Muscle of leg (tissue), 3 donors: ENCODE measurements at regions not wholly inside any gene's neighbourhood (a gene's known extent, or its start where the extent isn't known, plus 50 kb on each side); places are given as distances from the start of the nearest gene placed in this dataset.
"Not testable (repeated sequence)": the region's sequence is repeated elsewhere in the genome, so short reads cannot be mapped to it uniquely, and the experiment has no call there.

ENCODE experiments used
- DNase-seq: peaks from one replicate; pipeline ENCODE4 v3.0.0; 2013
- H3K27ac ChIP-seq: one replicate; pipeline ENCODE4 v1.5.1; 2013; ENCODE audit warnings: mild to moderate bottlenecking, low read length, control low read depth
- H3K27me3 ChIP-seq: one replicate; pipeline ENCODE4 v1.6.1; 2013; ENCODE audit warnings: low read length; ENCODE audit not compliant: control insufficient read depth, insufficient read depth
- H3K36me3 ChIP-seq: one replicate; pipeline ENCODE4 v1.6.1; 2013; ENCODE audit warnings: low read length; ENCODE audit not compliant: control insufficient read depth, insufficient read depth
- H3K4me1 ChIP-seq: one replicate; pipeline ENCODE4 v1.6.1; 2013; ENCODE audit warnings: low read length; ENCODE audit not compliant: control insufficient read depth, insufficient read depth
- H3K4me3 ChIP-seq: one replicate; pipeline ENCODE4 v1.5.1; 2013; ENCODE audit warnings: low read length, control low read depth
- H3K9me3 ChIP-seq: replicated peaks from 2 replicates; pipeline ENCODE4 v1.6.1; 2013; ENCODE audit warnings: low read depth, low read length; ENCODE audit not compliant: control insufficient read depth
- WGBS: methylation state at CpG from one replicate; pipeline ENCODE4 v1.1.5; 2013; ENCODE audit warnings: missing lambda C conversion rate; ENCODE audit not compliant: insufficient coverage; 5-methylcytosine and 5-hydroxymethylcytosine counted together

GRCh38 chr15:81870746-81871106 lies 175.1 kb downstream of the MEX3B start:
- WGBS = no CpG with 5 or more reads among the region's 29 CpGs
- not testable (repeated sequence) for H3K27me3 ChIP-seq, H3K36me3 ChIP-seq, H3K9me3 ChIP-seq, H3K4me1 ChIP-seq, H3K4me3 ChIP-seq, H3K27ac ChIP-seq, DNase-seq

GRCh38 chr15:81870062-81870745 lies 175.6 kb downstream of the MEX3B start:
- H3K27me3 ChIP-seq, DNase-seq, H3K27ac ChIP-seq, H3K36me3 ChIP-seq, H3K9me3 ChIP-seq, H3K4me1 ChIP-seq, H3K4me3 ChIP-seq: not testable (repeated sequence)
- 79% methylated on average over 6 of the region's 16 CpGs for WGBS

- Histone ChIP-seq H3K4me1 (no peaks in the 10 kb centered on the region), H3K36me3 (no peaks in the 10 kb centered on the region), H3K4me3 (no peak overlapping the region), H3K27me3 (no peaks in the 10 kb centered on the region), H3K27ac (no peak overlapping the region), H3K9me3 (no peaks in the 10 kb centered on the region)
- WGBS = 73% methylated on average over 6 of the region's 10 CpGs
- DNase-seq = no peak
These were observed 176.5 kb downstream of the MEX3B start for GRCh38 chr15:81869161-81869954.

- WGBS = 51% methylated on average over 3 of the region's 11 CpGs
- no peak for DNase-seq
- H3K4me3 ChIP-seq = no peak overlapping the region
- no peaks in the 10 kb centered on the region for H3K9me3 ChIP-seq
- no peaks in the 10 kb centered on the region for H3K4me1 ChIP-seq
- H3K27ac ChIP-seq = no peak overlapping the region
- no peaks in the 10 kb centered on the region for H3K27me3 ChIP-seq
- H3K36me3 ChIP-seq = no peaks in the 10 kb centered on the region
These were observed 179.8 kb downstream of the MEX3B start for GRCh38 chr15:81865850-81866537.

- no peak overlapping the region for H3K4me3 ChIP-seq
- H3K27ac ChIP-seq = no peak overlapping the region
- no peaks in the 10 kb centered on the region for H3K27me3 ChIP-seq
- H3K36me3 ChIP-seq = no peaks in the 10 kb centered on the region
- no peaks in the 10 kb centered on the region for H3K9me3 ChIP-seq
- H3K4me1 ChIP-seq = peaks cover 7% of the 10 kb centered on the region
- no CpG with 5 or more reads among the region's 2 CpGs for WGBS
- no peak for DNase-seq
These were observed 182.7 kb downstream of the MEX3B start for GRCh38 chr15:81863162-81863561.

GRCh38 chr15:81859737-81860516 lies 185.9 kb downstream of the MEX3B start:
- H3K9me3 ChIP-seq = no peaks in the 10 kb centered on the region
- WGBS = 61% methylated on average over 4 of the region's 9 CpGs
- H3K27ac ChIP-seq = no peak overlapping the region
- no peaks in the 10 kb centered on the region for H3K36me3 ChIP-seq
- H3K4me1 ChIP-seq = peaks cover 7% of the 10 kb centered on the region
- H3K4me3 ChIP-seq = no peak overlapping the region
- no peak for DNase-seq
- H3K27me3 ChIP-seq = no peaks in the 10 kb centered on the region

GRCh38 chr15:81858586-81858985 lies 187.2 kb downstream of the MEX3B start:
- no peaks in the 10 kb centered on the region for H3K27me3 ChIP-seq
- H3K36me3 ChIP-seq = no peaks in the 10 kb centered on the region
- H3K27ac ChIP-seq = no peak overlapping the region
- WGBS = 44% methylated on average over 3 of the region's 3 CpGs
- DNase-seq = no peak
- H3K9me3 ChIP-seq = no peaks in the 10 kb centered on the region
- no peak overlapping the region for H3K4me3 ChIP-seq
- peaks cover 9% of the 10 kb centered on the region for H3K4me1 ChIP-seq

- WGBS = 67% methylated on average over 4 of the region's 6 CpGs
- DNase-seq = no peak
- no peak overlapping the region for H3K27ac ChIP-seq
- H3K4me3 ChIP-seq = no peak overlapping the region
- no peaks in the 10 kb centered on the region for H3K36me3 ChIP-seq
- peaks cover 13% of the 10 kb centered on the region for H3K4me1 ChIP-seq
- H3K9me3 ChIP-seq = no peaks in the 10 kb centered on the region
- H3K27me3 ChIP-seq = no peaks in the 10 kb centered on the region
These were observed 187.7 kb downstream of the MEX3B start for GRCh38 chr15:81858136-81858535.

GRCh38 chr15:81856634-81857026 lies 189.2 kb downstream of the MEX3B start:
- H3K27me3 ChIP-seq = no peaks in the 10 kb centered on the region
- H3K36me3 ChIP-seq = no peaks in the 10 kb centered on the region
- no peak for DNase-seq
- peaks cover 17% of the 10 kb centered on the region for H3K4me1 ChIP-seq
- no peaks in the 10 kb centered on the region for H3K9me3 ChIP-seq
- no peak overlapping the region for H3K27ac ChIP-seq
- no peak overlapping the region for H3K4me3 ChIP-seq
